IMR-90 (cell line): ENCODE measurements at regions not wholly inside any gene's neighbourhood (a gene's known extent, or its start where the extent isn't known, plus 50 kb on each side); places are given as distances from the start of the nearest gene placed in this dataset.

Source experiments
- ATAC-seq: fragments of 200-7000 bp; cut with Tn5 transposase; 2 replicates; pipeline ENCODE4 v1.9.1; 2020; ENCODE audit warnings: low read depth, mild to moderate bottlenecking, moderate library complexity
- BruUV-seq: library from RNA; stranded (reverse); fragments of 400-500 nt; replicated peaks from 2 replicates; lab custom pipeline; 2021; lab: Mats Ljungman, UMichigan
- CTCF ChIA-PET: fragments of 300-600 bp; formaldehyde crosslinking; extraction: SDS; loops from one replicate; lab custom pipeline; 2021; ENCODE audit warnings: antibody characterized with exemption; lab: Yijun Ruan, JAX
- POLR2A ChIA-PET: fragments of 300-600 bp; sonication (Branson Sonifier 250); formaldehyde crosslinking; loops from one replicate; lab custom pipeline; 2022; ENCODE audit warnings: antibody characterized with exemption; ENCODE audit not compliant: unreplicated experiment; lab: Charles Lee
- DNase-seq: peaks from one replicate; pipeline ENCODE4 v3.0.0; 2013
- H2AFZ ChIP-seq: replicated peaks from 2 replicates; pipeline ENCODE3; 2013; ENCODE audit warnings: low read length, mild to moderate bottlenecking; ENCODE audit not compliant: poor library complexity
- H2AK5ac ChIP-seq: 2 replicates; pipeline ENCODE4 v1.6.1; 2013; ENCODE audit warnings: low read depth, low read length, inconsistent platforms
- H2AK9ac ChIP-seq: replicated peaks from 2 replicates; pipeline ENCODE3; 2013; ENCODE audit warnings: mild to moderate bottlenecking, low read depth, low read length, moderate library complexity; ENCODE audit not compliant: poor library complexity
- H2BK120ac ChIP-seq: 2 replicates; pipeline ENCODE4 v1.6.1; 2013; ENCODE audit warnings: low read depth, low read length, inconsistent platforms
- H2BK15ac ChIP-seq: 3 replicates; pipeline ENCODE4 v1.6.1; 2013; ENCODE audit warnings: low read depth, low read length, inconsistent platforms
- H2BK20ac ChIP-seq: 2 replicates; pipeline ENCODE4 v1.6.1; 2013; ENCODE audit warnings: low read depth, mild to moderate bottlenecking, inconsistent platforms, low read length, moderate library complexity
- H2BK5ac ChIP-seq: 2 replicates; pipeline ENCODE4 v1.6.1; 2013; ENCODE audit warnings: mild to moderate bottlenecking, low read depth, low read length, inconsistent platforms; ENCODE audit not compliant: poor library complexity, severe bottlenecking
- H3K14ac ChIP-seq: replicated peaks from 2 replicates; pipeline ENCODE4 v1.6.1; 2013; ENCODE audit warnings: low read depth, low read length, inconsistent platforms
- H3K18ac ChIP-seq: 2 replicates; pipeline ENCODE4 v1.6.1; 2013; ENCODE audit warnings: low read depth, low read length, control low read depth
- H3K23ac ChIP-seq: 2 replicates; pipeline ENCODE4 v1.6.1; 2013; ENCODE audit warnings: low read depth, low read length, inconsistent platforms
- H3K27ac ChIP-seq: 2 replicates; pipeline ENCODE4 v1.5.1; 2013; ENCODE audit warnings: mild to moderate bottlenecking, control low read depth, low read length; ENCODE audit not compliant: insufficient read depth
- H3K27me3 ChIP-seq: 2 replicates; pipeline ENCODE4 v1.6.1; 2013; ENCODE audit warnings: low read length; ENCODE audit not compliant: control insufficient read depth, insufficient read depth
- H3K36me3 ChIP-seq: 2 replicates; pipeline ENCODE4 v1.6.1; 2013; ENCODE audit warnings: low read length, mixed read lengths; ENCODE audit not compliant: control insufficient read depth, insufficient read depth
- H3K4ac ChIP-seq: 2 replicates; pipeline ENCODE4 v1.6.1; 2013; ENCODE audit warnings: low read depth, low read length, inconsistent platforms
- H3K4me1 ChIP-seq: 2 replicates; pipeline ENCODE4 v1.6.1; 2013; ENCODE audit warnings: low read length, mixed read lengths; ENCODE audit not compliant: control insufficient read depth, insufficient read depth
- H3K4me2 ChIP-seq: 2 replicates; pipeline ENCODE4 v1.6.1; 2013; ENCODE audit warnings: low read depth, mild to moderate bottlenecking, control low read depth, low read length, moderate library complexity
- H3K4me3 ChIP-seq: 2 replicates; pipeline ENCODE4 v1.5.1; 2013; ENCODE audit warnings: low read depth, mild to moderate bottlenecking, control low read depth, low read length, moderate library complexity; ENCODE audit not compliant: insufficient read depth
- H3K56ac ChIP-seq: 2 replicates; pipeline ENCODE4 v1.6.1; 2013; ENCODE audit warnings: low read length, inconsistent platforms; ENCODE audit not compliant: insufficient read depth; ENCODE audit errors: extremely low read depth
- H3K79me1 ChIP-seq, 2 experiments: 2 replicates each; pipeline ENCODE4 v1.6.1; 2013; ENCODE audit warnings: low read length in 2 of 2, inconsistent platforms in 1 of 2, low read depth in 1 of 2
- H3K9ac ChIP-seq: 2 replicates; pipeline ENCODE4 v1.6.1; 2013; ENCODE audit warnings: low read depth, low read length, control low read depth
- H3K9me1 ChIP-seq: 2 replicates; pipeline ENCODE4 v1.6.1; 2013; ENCODE audit warnings: low read length, inconsistent platforms; ENCODE audit not compliant: insufficient read depth
- H3K9me3 ChIP-seq: 2 replicates; pipeline ENCODE4 v1.6.1; 2013; ENCODE audit warnings: low read length; ENCODE audit not compliant: control insufficient read depth, insufficient read depth
- H4K20me1 ChIP-seq: 2 replicates; pipeline ENCODE4 v1.6.1; 2013; ENCODE audit warnings: low read length, inconsistent platforms; ENCODE audit not compliant: insufficient read depth
- H4K5ac ChIP-seq: 2 replicates; pipeline ENCODE4 v1.6.1; 2013; ENCODE audit warnings: mild to moderate bottlenecking, low read depth, low read length, control low read depth
- H4K8ac ChIP-seq, 2 experiments: 2 replicates each; pipeline ENCODE4 v1.6.1; 2013; ENCODE audit warnings: low read depth in 2 of 2, low read length in 2 of 2, control low read depth in 1 of 2, inconsistent platforms in 1 of 2
- H4K91ac ChIP-seq: 2 replicates; pipeline ENCODE4 v1.6.1; 2013; ENCODE audit warnings: low read depth, low read length, inconsistent platforms; ENCODE audit not compliant: insufficient read depth
- BHLHE40 ChIP-seq: fragments of 150-350 bp; IDR thresholded peaks from 2 replicates; pipeline ENCODE4 v1.6.1; 2016; ENCODE audit warnings: mild to moderate bottlenecking, low read depth, low read length
- CEBPB ChIP-seq: IDR thresholded peaks from 2 replicates; pipeline ENCODE4 v1.6.1; 2012; ENCODE audit warnings: low read depth, low read length, improper control_type of control experiment
- CHD1 ChIP-seq: IDR thresholded peaks from 2 replicates; pipeline ENCODE4 v1.6.1; 2012; ENCODE audit warnings: low read depth, low read length, improper control_type of control experiment
- CTCF ChIP-seq: conservative IDR thresholded peaks from 2 replicates; pipeline ENCODE4 v1.5.1; 2012; ENCODE audit warnings: mild to moderate bottlenecking, low read depth, low read length, improper control_type of control experiment
- FOS ChIP-seq: fragments of 150-350 bp; IDR thresholded peaks from 2 replicates; pipeline ENCODE4 v1.6.1; 2016; ENCODE audit warnings: low read depth, low read length
- MAZ ChIP-seq: IDR thresholded peaks from 2 replicates; pipeline ENCODE4 v1.6.1; 2012; ENCODE audit warnings: low read depth, mild to moderate bottlenecking, low read length, improper control_type of control experiment, moderate library complexity, borderline replicate concordance
- MXI1 ChIP-seq: IDR thresholded peaks from 2 replicates; pipeline ENCODE4 v1.6.1; 2012; ENCODE audit warnings: low read depth, mild to moderate bottlenecking, low read length, moderate library complexity, borderline replicate concordance
- NFE2L2 ChIP-seq: fragments of 150-350 bp; IDR thresholded peaks from 2 replicates; pipeline ENCODE4 v1.6.1; 2016; ENCODE audit warnings: low read depth, mild to moderate bottlenecking, low read length
- RAD21 ChIP-seq: IDR thresholded peaks from 2 replicates; pipeline ENCODE4 v1.6.1; 2012; ENCODE audit warnings: low read length, improper control_type of control experiment
- SMC3 ChIP-seq: fragments of 150-350 bp; IDR thresholded peaks from 2 replicates; pipeline ENCODE4 v1.6.1; 2016; ENCODE audit warnings: low read depth, mild to moderate bottlenecking, antibody characterized with exemption, low read length, moderate library complexity
- USF2 ChIP-seq: fragments of 150-350 bp; IDR thresholded peaks from 2 replicates; pipeline ENCODE4 v1.6.1; 2017; ENCODE audit warnings: mild to moderate bottlenecking, antibody characterized with exemption, low read length, low read depth
- WGBS, 2 experiments: methylation state at CpG; one replicate each; pipeline versions ENCODE4 v1.1.5 to v1.1.7; 2013; ENCODE audit warnings: missing lambda C conversion rate in 2 of 2; ENCODE audit not compliant: insufficient read length in 1 of 2; ENCODE audit errors: extremely low coverage in 2 of 2; 5-methylcytosine and 5-hydroxymethylcytosine counted together
- dilution Hi-C: fragments of 300-500 bp; cut with HindIII; formaldehyde crosslinking; loops from one replicate; pipeline ENCODE4 v1.14.3; 2018; ENCODE audit warnings: low sequenced_read_pairs; ENCODE audit not compliant: unreplicated experiment
- in situ Hi-C: fragments of 300-500 bp; cut with MboI; formaldehyde crosslinking; loops from 3 replicates; pipeline ENCODE4 v1.14.3; 2019; ENCODE audit warnings: low sequenced_read_pairs, inconsistent platforms, mixed read lengths
- intact Hi-C: fragments of 100-400 bp; cut with micrococcal nuclease; formaldehyde crosslinking; loops from 2 replicates; pipeline ENCODE4 v1.10.0; 2022

DNA sequence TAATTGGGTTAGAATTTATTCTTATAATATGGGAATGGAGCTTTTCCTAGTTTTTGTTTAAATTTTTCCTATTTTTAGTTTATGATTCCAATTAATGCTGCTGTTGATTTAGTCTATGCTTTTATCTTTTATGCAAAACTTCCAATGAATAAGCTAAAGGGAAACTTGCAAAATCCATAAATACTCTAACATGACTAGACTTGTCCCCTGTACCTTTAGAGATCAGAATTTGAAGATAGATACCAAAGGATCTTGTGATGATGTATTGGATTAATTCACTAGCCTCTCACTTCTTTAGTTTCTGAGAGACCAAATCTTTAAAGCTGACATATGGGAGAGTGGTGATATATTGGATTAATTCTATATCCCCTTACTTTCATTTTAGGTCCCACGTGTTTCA lies 306.6 kb upstream of the PRMT6 start:
- TF ChIP-seq NFE2L2 (no peak), BHLHE40 (no peak), SMC3 (no peak), CEBPB (no peak), MAZ (no peak), FOS (no peak), USF2 (no peak), RAD21 (no peak), MXI1 (no peak), CHD1 (no peak), CTCF (no peak)
- intact Hi-C loops, result no loop called here
- Histone ChIP-seq H2BK5ac (no peak overlapping the region), H2AFZ (no peak overlapping the region), H3K9me3 (no peaks in the 10 kb centered on the region), H3K9ac (no peak overlapping the region), H4K5ac (no peak overlapping the region), H2BK15ac (no peak overlapping the region), H2AK9ac (no peak overlapping the region), H3K18ac (no peak overlapping the region), H4K20me1 (no peaks in the 10 kb centered on the region), H3K27ac (no peak overlapping the region), H4K8ac (no peak overlapping the region), H3K9me1 (no peaks in the 10 kb centered on the region), H4K91ac (no peak overlapping the region), H3K4me2 (no peak overlapping the region), H2BK20ac (no peak overlapping the region), H3K36me3 (no peaks in the 10 kb centered on the region), H2AK5ac (no peak overlapping the region), H3K4ac (no peak overlapping the region), H3K27me3 (no peaks in the 10 kb centered on the region), H3K23ac (no peak overlapping the region), H3K79me1 (no peaks in the 10 kb centered on the region), H3K14ac (no peak overlapping the region), H2BK120ac (no peak overlapping the region), H3K4me3 (no peak overlapping the region), H3K4me1 (no peaks in the 10 kb centered on the region), H3K56ac (no peak overlapping the region)
- in situ Hi-C loops, result no loop called here
- CTCF ChIA-PET, result interaction anchor here (1.2 kb wide), 1 partner anchor 18 kb away, joined by 3 read pairs; no protein-coding TSS in a partner anchor
- BruUV-seq, result no TSS peak
- POLR2A ChIA-PET, result no interaction called here
- no peak for DNase-seq
- no CpG with 5 or more reads among the region's 1 CpG for WGBS, 2 experiments
- dilution Hi-C loops, result no loop called here
- no peak for ATAC-seq
